HG02610 (cell line): ENCODE measurements at regions not wholly inside any gene's neighbourhood (a gene's known extent, or its start where the extent isn't known, plus 50 kb on each side); places are given as distances from the start of the nearest gene placed in this dataset.
"Not testable (repeated sequence)": the region's sequence is repeated elsewhere in the genome, so short reads cannot be mapped to it uniquely, and the experiment has no call there.

Experiments used
- ATAC-seq: cut with Tn5 transposase; IDR thresholded peaks from one replicate; pipeline ENCODE4 v1.9.1; 2021; ENCODE audit warnings: mild to moderate bottlenecking, moderate library complexity; ENCODE audit not compliant: unreplicated experiment

DNA sequence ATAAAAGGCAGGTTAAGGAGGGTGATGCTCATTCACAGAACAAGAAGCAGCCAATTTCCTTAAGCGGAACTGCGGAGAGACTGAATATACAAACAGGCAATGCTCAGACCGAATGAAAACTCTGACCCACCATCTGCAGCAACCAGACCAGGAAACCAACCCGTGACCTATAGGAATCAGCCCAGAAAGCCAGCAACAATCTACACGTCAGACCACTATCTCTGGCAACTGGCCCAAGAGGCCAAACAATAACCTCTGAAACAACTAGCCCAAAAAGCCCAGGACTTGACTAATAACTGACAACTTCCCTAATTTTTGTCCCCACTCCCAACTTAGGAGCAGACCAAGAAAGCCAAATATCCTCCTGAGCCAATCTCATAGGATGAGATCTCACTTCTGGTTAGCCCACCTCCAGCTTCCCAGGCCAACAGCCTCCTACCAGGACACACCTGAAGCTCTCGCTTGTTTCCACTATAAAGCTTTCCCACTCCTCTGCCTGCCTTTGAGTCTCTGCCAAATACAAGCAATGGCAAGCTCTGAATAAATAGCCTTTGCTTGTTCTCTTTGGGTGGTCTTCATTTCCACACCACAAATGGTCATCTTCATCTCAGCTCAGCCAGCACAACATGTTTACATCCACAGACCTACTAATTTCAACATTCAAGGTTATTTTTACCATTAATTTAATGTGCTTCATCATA lies 168.5 kb downstream of the HSD17B3 start:
- no peak for ATAC-seq

GRCh38 chr9:96131825-96132224 lies 170.2 kb downstream of the HSD17B3 start:
- ATAC-seq = no peak

- ATAC-seq = no peak
Measured at GRCh38 chr9:96130970-96131369, 171.0 kb downstream of the HSD17B3 start.

GRCh38 chr9:96129747-96130146 lies 172.2 kb downstream of the HSD17B3 start:
- no peak for ATAC-seq

- ATAC-seq = no peak
Measured at GRCh38 chr9:96128880-96129279, 173.1 kb downstream of the HSD17B3 start.

- no peak for ATAC-seq
Measured at GRCh38 chr9:96126321-96126881, 175.6 kb downstream of the HSD17B3 start.

DNA sequence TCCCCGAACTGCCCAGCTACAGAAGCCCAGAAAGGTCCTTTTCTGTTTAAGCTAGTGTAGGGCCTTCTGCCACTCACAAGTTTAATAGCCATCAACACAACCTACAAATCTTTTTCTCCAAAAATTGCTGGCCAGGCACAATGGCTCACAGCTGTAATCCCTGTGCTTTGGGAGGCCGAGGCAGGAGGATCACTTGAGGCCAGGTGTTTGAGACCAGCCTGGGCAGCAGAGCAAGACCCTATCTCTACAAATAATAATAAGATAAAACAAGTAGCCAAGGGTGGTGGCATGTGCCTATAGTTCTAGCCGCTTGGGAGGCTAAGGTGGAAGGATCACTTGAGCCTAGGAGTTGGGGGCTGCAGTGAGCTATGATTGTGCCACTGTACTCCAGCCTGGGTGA lies 176.4 kb downstream of the HSD17B3 start:
- no peak for ATAC-seq

DNA sequence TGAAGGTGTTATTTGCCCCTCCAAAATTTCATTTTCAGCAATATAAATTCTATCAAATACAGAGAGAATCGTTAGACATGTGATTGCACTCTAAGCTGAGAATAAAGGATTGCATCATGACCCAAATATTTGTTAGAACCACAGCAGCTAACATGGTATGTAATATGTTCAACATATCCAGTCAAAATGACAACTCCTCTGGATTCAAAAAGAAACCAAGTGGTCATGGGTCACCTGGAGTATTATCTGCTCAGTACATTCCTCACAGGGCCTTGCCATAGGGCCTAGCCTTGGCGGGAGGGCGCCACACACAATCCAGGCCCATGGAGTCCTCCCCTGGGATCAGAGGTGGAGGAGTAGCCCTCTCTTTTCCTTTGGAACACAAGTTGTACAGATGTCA lies 179.2 kb downstream of the HSD17B3 start:
- ATAC-seq = no peak

GRCh38 chr9:96122282-96122681 lies 179.7 kb downstream of the HSD17B3 start:
- no peak for ATAC-seq

DNA sequence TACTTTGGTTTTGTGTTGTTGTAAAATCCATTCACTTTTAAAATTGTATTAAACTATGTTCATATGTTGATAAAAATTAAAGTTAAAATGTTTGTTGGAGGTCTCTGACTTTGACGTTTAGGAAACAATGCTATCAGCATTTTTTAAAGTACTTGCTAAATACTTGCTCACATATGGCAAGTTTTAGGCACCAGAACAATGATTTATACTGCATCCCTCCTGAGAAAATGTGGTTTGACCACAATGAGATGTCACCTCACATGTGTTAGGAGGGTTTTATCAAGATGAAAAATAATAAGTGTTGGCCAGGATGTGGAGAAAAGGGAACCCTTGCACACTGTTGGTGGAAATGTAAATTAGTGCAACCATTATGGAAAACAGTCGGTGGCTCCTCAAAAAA lies 180.8 kb downstream of the HSD17B3 start:
- no peak for ATAC-seq

DNA sequence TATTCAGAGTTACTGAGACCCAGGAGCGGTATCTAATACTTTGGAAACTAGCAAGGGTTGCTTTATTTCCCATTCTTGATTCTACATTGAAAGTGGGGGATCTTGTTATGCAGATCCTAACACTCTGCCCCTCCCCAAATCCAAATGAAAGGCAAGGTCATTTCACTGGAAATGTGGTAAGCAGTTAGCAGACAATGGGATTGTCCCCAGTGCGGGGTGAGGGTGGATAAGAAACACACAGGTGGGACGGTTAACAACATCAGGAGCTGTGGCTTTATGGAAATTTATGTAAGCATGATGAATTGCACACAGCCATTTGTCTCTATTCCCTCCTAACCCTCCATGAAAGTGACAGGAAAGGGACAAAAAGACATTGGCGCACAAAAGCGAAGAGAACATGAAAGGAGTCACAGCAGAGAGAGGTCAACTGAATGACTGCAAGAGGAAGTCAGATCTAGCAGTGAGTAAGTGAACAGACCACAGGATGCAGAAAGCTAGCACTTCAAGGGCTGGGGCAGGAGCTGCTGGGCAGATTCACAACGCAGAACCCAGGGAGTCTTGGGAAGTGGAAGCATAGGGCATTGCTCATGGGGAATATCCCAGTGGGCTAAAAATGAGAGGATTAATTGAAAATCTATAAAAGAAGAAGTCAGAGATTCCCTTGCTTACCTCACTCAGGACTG lies 184.4 kb downstream of the HSD17B3 start:
- no peak for ATAC-seq

DNA sequence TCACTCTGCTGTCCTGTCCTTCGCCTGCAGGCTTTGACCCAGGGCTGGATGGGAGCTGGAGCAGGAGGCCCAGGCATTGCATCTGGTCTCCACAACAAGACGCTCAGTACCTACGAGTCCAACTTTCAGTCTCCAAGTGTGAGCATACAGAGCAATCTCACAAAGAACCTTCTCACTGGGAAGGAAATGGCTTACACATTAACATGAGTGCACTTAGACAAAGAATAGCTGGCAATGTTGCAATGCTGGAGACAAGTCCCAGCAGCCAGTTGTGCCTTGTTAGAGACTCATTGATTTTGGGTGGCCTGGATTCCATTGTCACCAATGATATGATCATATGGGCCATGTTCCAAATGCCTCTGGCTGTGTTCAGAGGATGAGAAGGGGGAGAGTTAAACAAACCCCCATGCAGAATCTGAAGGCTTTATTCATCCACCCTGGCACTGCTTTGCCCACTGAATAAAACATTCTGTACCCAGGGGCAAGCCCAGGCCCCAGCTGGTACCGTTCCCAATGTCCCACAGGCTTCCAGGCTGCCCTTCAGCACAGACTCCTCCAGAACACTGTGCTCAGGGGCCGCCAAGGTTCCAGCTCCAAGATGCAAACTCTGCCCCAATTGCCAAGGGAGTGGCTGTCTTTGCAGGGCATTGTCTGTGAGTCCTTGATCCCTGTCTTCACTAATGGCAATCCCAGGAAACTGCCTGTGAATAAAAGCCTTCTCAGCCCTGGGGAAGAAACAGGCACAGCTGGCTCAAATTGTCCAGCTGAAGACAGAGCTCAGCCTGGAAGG lies 185.5 kb downstream of the HSD17B3 start:
- ATAC-seq = no peak

GRCh38 chr9:96115836-96116235 lies 186.1 kb downstream of the HSD17B3 start:
- ATAC-seq = no peak

- ATAC-seq = no peak
Measured at GRCh38 chr9:96113032-96113431, 188.9 kb downstream of the HSD17B3 start.

GRCh38 chr9:96109680-96110351 lies 192.2 kb downstream of the HSD17B3 start:
- no peak for ATAC-seq

GRCh38 chr9:96108691-96109380 lies 193.1 kb downstream of the HSD17B3 start:
- no peak for ATAC-seq

DNA sequence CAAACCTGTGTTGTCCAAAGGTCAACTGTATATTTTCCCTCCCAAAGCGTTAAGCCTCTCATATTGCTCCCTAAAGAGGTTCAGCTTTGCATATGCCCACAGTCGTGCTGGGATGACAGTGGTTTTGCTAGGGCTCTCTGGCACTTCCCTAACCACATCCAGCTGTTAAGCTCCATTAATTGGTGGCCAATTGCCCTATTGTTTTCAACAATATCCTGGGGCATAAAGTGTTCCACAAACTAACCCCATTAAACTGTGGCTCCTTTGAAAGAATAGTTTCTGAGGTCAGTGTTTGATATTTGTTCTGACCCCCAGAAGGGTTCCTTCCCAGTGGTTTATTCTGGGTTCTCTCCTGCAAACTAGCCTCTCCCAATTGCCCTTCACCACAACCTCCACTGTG lies 194.5 kb downstream of the HSD17B3 start:
- no peak for ATAC-seq

DNA sequence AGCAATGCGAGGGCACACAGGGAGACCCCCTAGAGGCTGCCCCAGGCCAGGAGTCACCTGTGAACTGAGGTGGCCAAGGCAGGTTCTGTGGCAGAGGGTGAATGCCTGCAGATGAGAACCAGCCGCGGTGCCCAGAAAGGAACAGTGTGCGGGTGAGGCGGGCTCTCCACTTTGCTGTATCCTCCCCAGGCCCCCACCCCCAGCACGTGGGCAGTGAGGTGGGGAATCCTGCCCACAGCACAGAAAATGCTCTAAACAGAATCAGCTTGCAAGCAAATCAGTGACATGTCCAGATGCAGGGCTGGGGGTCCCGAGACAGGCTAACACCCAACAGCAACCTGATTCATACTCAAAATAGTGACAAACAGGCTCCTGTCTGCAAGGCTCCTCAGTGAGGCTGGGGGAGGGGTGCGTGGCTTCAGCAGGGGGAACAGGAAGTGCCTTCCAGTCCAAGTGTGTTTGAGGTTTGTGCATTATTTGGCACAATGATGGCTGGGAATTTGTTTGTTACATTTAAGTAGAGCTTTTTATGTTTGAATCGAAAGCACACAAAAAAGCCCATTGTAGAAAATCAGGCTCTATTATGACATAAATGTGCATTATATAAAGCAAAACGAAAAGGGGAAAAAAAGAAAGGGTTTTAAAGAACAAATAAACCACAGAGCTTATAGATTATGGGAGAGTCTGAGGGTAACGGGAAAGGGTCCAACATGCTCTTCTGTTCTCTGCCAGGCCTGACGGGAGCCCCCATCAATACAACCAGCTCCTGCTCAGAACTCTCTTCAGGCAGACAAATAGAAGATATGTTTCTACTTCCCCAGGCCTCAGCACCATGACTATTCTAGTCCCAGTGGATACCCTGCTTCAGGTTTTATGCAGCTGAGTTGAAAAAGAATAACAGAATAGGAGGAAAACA lies 201.3 kb downstream of the HSD17B3 start:
- no peak for ATAC-seq

- ATAC-seq = not testable (repeated sequence)
Measured at GRCh38 chr9:96090630-96091029, 211.3 kb downstream of the HSD17B3 start.
